ENCODE measurements at regions not wholly inside any gene's neighbourhood (a gene's known extent, or its start where the extent isn't known, plus 50 kb on each side); places are given as distances from the start of the nearest gene placed in this dataset.

GRCh38 chr12:19775241-19775640 is 335.9 kb downstream of the AEBP2 start:
- no peaks in the 10 kb centered on the region for H3K4me1 ChIP-seq (ENCODE audit: control insufficient read depth in 1 of 2, insufficient read depth in 2 of 2, low read length in 2 of 2)
- no peak for ATAC-seq
- ChIA-PET POLR2A (no interaction called here), RAD21 (ENCODE audit: low non-redundant PET in 1 of 2, low total read pairs in 2 of 2, uncharacterized antibody in 2 of 2, unreplicated experiment in 2 of 2) (no interaction called here), CTCF (no interaction called here)
- no peaks in the 10 kb centered on the region for H3K36me3 ChIP-seq (ENCODE audit: control insufficient read depth in 1 of 2, insufficient read depth in 2 of 2, low read length in 2 of 2)
- no peaks in the 10 kb centered on the region for H3K27me3 ChIP-seq (ENCODE audit: insufficient read depth, low read length)
- intact Hi-C loops (cut with micrococcal nuclease) = no loop called here
- H3K4me2 ChIP-seq (ENCODE audit: low read length) = no peak overlapping the region
- no peaks in the 10 kb centered on the region for H3K9me3 ChIP-seq (ENCODE audit: control insufficient read depth in 1 of 2, insufficient read depth in 1 of 2, low read depth in 1 of 2, low read length in 2 of 2)
- no peaks in the 10 kb centered on the region for H4K20me1 ChIP-seq (ENCODE audit: insufficient read depth)
- no peak overlapping the region for H2AFZ ChIP-seq (ENCODE audit: low read depth, low read length, poor library complexity, severe bottlenecking)
- H3K27ac ChIP-seq (ENCODE audit: low read depth, low read length) = no peak overlapping the region
- H3K4me3 ChIP-seq (replicated peaks in 1 of 2; ENCODE audit: low read depth in 1 of 2, low read length in 2 of 2) = no peak overlapping the region
- no peak for DNase-seq (ENCODE audit: low read depth, low spot score)
- BruUV-seq (replicated peaks) = no TSS peak
- H3K79me2 ChIP-seq (ENCODE audit: insufficient read depth, low read length) = no peaks in the 10 kb centered on the region
- no peaks in the 10 kb centered on the region for H3K9me2 ChIP-seq (ENCODE audit: insufficient read depth)
- H3K9ac ChIP-seq (ENCODE audit: low read length) = no peak overlapping the region
- TF ChIP-seq JUND (IDR thresholded peaks at IDR 0.05) (no peak), YY1 (IDR thresholded peaks at IDR 0.05; ENCODE audit: extremely low read depth, insufficient replicate concordance, low read depth, low read length) (no peak), SP1 (IDR thresholded peaks at IDR 0.05; ENCODE audit: low read depth) (no peak), ZFX (IDR thresholded peaks at IDR 0.05) (no peak), TCF7L2 (IDR thresholded peaks at IDR 0.05; ENCODE audit: borderline replicate concordance, extremely low read depth, insufficient read depth, insufficient read length) (no peak), RAD21 (IDR thresholded peaks at IDR 0.05; ENCODE audit: low read depth) (no peak), ZNF274 (IDR thresholded peaks at IDR 0.05; ENCODE audit: low read depth, low read length) (no peak), FOSL1 (IDR thresholded peaks at IDR 0.05; ENCODE audit: low read depth) (no peak), CBX3 (IDR thresholded peaks at IDR 0.05; ENCODE audit: low read depth) (no peak), SIN3A (IDR thresholded peaks at IDR 0.05; ENCODE audit: low read depth) (no peak), EZH2 (IDR thresholded peaks at IDR 0.05) (no peak), EZH2phosphoT487 (IDR thresholded peaks at IDR 0.05; ENCODE audit: borderline replicate concordance) (no peak), SRF (IDR thresholded peaks at IDR 0.05; ENCODE audit: low read depth) (no peak), ELF1 (IDR thresholded peaks at IDR 0.05; ENCODE audit: borderline replicate concordance, low read depth) (no peak), REST (IDR thresholded peaks at IDR 0.05; ENCODE audit: low read depth) (no peak), MAX (IDR thresholded peaks at IDR 0.05) (no peak), CEBPB (IDR thresholded peaks at IDR 0.05; ENCODE audit: low read depth) (no peak)
- TF ChIP-seq, protein P1, sequence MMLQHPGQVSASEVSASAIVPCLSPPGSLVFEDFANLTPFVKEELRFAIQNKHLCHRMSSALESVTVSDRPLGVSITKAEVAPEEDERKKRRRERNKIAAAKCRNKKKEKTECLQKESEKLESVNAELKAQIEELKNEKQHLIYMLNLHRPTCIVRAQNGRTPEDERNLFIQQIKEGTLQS (IDR thresholded peaks at IDR 0.05) = no peak
- TF ChIP-seq, protein P2, sequence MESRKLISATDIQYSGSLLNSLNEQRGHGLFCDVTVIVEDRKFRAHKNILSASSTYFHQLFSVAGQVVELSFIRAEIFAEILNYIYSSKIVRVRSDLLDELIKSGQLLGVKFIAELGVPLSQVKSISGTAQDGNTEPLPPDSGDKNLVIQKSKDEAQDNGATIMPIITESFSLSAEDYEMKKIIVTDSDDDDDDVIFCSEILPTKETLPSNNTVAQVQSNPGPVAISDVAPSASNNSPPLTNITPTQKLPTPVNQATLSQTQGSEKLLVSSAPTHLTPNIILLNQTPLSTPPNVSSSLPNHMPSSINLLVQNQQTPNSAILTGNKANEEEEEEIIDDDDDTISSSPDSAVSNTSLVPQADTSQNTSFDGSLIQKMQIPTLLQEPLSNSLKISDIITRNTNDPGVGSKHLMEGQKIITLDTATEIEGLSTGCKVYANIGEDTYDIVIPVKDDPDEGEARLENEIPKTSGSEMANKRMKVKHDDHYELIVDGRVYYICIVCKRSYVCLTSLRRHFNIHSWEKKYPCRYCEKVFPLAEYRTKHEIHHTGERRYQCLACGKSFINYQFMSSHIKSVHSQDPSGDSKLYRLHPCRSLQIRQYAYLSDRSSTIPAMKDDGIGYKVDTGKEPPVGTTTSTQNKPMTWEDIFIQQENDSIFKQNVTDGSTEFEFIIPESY (IDR thresholded peaks at IDR 0.05; ENCODE audit: extremely low read depth, insufficient replicate concordance, low read length) = no peak
- TF ChIP-seq, protein P3, sequence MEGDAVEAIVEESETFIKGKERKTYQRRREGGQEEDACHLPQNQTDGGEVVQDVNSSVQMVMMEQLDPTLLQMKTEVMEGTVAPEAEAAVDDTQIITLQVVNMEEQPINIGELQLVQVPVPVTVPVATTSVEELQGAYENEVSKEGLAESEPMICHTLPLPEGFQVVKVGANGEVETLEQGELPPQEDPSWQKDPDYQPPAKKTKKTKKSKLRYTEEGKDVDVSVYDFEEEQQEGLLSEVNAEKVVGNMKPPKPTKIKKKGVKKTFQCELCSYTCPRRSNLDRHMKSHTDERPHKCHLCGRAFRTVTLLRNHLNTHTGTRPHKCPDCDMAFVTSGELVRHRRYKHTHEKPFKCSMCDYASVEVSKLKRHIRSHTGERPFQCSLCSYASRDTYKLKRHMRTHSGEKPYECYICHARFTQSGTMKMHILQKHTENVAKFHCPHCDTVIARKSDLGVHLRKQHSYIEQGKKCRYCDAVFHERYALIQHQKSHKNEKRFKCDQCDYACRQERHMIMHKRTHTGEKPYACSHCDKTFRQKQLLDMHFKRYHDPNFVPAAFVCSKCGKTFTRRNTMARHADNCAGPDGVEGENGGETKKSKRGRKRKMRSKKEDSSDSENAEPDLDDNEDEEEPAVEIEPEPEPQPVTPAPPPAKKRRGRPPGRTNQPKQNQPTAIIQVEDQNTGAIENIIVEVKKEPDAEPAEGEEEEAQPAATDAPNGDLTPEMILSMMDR (IDR thresholded peaks at IDR 0.05 in 2 of 3, conservative IDR thresholded peaks at IDR 0.05 in 1 of 3; ENCODE audit: borderline replicate concordance in 1 of 3, insufficient read depth in 1 of 3, low read depth in 2 of 3, low read length in 2 of 3) = no peak
